NCI-H2107 (cell line): ENCODE measurements at regions not wholly inside any gene's neighbourhood (a gene's known extent, or its start where the extent isn't known, plus 50 kb on each side); places are given as distances from the start of the nearest gene placed in this dataset.

Source experiments
- DNase-seq: peaks from one replicate; lab custom pipeline; 2025; lab: John Stamatoyannopoulos, UW

GRCh38 chr7:12884856-12885440 lies 197.5 kb downstream of the ARL4A start:
- no peak for DNase-seq

DNA sequence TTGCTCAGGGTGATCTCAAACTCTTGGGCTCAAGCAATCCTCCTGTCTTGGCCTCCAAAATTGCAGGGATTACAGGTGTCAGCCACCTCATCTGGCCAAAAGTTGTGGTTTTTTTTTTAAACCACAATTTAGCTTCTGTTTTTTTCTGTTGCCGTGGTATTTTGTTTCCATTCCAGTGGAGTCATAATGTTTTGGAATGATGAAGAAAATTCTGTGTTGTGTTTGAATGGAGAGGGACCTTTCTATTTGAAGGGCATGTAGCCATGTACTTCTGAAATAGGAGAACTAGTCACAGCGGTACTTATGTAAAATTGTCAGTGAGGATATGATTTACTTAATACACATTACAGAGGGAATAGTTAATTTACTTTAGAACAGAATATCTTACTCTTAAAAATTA lies 201.3 kb downstream of the ARL4A start:
- no peak for DNase-seq

GRCh38 chr7:12889391-12889790 lies 202.0 kb downstream of the ARL4A start:
- no peak for DNase-seq

- no peak for DNase-seq
Observed at GRCh38 chr7:12890586-12890985, 203.2 kb downstream of the ARL4A start.

DNA sequence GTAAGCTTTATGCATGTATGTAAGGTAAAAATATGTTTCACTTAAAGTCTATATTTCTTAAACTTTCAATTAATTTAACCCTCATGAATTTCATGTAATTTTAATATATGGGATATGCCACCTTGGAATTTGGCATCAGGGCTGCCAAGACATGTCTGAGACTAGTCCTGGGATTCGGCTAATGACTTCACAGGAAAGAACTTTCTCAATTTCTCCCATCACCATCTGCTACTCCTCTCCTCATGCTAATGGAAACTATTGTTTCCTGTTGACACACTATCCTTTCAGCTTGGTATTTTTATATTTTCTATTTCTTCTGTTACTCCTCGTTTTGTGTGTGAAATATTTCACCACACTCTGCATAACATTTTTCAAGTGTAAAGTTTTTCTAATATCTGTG lies 205.9 kb downstream of the ARL4A start:
- no peak for DNase-seq

DNA sequence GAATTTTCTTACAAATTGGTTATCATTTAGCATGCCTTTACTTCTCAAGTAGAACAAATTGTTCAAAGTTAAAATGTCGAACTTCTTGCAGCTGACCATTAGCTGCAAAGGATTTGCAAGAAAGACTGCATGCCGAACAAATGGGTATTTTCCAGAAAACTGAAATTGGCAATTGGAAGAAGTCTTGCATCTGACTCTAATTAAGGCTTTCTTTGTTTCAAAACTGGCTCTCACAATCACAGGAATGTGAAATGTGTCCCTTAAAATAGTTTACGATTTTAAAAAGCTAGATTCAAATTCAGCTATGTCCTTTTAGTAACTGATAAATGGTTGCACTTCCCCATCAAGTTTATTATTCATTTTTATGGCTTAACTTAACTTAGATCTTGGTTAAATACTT lies 207.9 kb downstream of the ARL4A start:
- no peak for DNase-seq

GRCh38 chr7:12896316-12896715 lies 208.9 kb downstream of the ARL4A start:
- DNase-seq: no peak

DNA sequence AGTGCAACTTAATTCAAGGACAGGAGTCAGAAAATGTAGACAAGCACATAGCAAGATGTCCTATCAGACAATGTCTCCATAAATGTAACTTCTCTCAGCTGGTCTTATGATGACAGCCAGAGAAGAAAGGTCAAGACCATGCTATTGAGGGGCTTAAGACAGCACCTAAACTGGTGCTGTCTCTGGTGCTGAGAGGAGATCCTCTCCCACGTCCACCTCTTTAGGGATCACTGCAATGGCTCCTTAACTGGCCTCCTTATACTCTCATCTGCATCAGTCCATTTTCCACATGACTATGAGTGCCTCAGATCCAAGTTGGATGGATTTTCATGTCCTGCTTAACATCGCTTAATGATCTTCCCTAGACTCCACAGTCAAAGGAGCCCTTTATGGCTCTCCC lies 210.6 kb downstream of the ARL4A start:
- DNase-seq: no peak

- no peak for DNase-seq
Observed at GRCh38 chr7:12898620-12899019, 211.2 kb downstream of the ARL4A start.

GRCh38 chr7:12905671-12906070 lies 218.2 kb downstream of the ARL4A start:
- no peak for DNase-seq

- DNase-seq: no peak
Observed at GRCh38 chr7:12907774-12908173, 220.3 kb downstream of the ARL4A start.

DNA sequence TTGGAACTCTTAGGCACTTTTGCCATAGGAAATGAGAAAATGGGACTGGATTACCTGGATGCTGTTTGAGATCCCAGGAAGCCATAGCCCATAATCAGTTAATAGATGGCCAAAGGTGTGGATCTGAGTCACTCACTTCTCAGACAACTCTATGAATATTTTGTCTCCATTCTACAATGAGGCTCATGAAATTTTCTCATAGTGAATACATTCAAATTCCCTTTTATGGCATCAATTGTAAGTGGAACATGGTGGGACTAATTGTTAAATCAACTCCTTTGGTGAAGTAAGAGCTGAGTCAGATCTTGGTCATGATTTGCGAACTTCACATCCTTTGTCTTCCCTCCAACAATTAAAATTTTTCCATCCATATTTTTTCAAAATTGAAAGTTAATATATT lies 222.1 kb downstream of the ARL4A start:
- no peak for DNase-seq

DNA sequence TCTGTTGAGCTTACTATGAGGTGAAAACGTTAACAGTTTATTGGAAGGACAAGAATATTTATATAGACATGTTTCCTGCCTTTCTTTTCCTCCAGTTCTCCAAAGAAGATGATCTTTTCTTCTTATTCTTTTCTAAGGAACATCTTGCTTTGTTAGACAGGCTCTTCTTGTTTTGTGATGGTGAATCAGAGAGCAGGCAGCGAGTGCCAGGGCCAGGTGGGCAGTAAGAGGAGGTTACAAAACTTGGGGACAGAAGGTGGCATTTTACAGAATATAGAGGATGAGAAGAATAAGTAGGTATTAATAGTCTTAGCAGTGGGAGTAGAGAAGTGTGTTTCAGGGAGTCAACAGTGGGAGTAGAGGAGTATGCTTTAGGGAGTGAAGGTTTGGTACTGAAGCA lies 223.6 kb downstream of the ARL4A start:
- DNase-seq: no peak

GRCh38 chr7:12913002-12913401 lies 225.6 kb downstream of the ARL4A start:
- no peak for DNase-seq

DNA sequence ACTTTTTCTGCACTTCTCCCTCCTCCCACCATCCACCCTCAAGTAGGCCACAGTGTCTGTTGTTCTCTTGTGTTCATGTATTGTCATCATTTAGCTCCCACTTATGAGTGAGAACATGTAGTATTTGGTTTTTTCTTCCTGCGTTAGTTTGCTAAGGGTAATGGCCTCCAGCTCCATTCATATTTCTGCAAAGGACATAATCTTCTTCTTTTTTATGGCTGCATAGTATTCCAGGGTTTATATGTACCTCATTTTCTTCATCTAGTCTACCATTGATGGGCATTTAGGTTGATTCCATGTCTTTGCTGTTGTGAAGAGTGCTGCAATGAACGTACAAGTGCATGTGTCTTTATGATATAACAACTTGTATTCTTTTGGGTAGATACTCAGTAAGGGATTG lies 230.4 kb downstream of the ARL4A start:
- DNase-seq: no peak

GRCh38 chr7:12921751-12922345 lies 234.4 kb downstream of the ARL4A start:
- DNase-seq: no peak

- DNase-seq: no peak
Observed at GRCh38 chr7:12923971-12924370, 236.5 kb downstream of the ARL4A start.

- no peak for DNase-seq
Observed at GRCh38 chr7:12926206-12926605, 238.8 kb downstream of the ARL4A start.

DNA sequence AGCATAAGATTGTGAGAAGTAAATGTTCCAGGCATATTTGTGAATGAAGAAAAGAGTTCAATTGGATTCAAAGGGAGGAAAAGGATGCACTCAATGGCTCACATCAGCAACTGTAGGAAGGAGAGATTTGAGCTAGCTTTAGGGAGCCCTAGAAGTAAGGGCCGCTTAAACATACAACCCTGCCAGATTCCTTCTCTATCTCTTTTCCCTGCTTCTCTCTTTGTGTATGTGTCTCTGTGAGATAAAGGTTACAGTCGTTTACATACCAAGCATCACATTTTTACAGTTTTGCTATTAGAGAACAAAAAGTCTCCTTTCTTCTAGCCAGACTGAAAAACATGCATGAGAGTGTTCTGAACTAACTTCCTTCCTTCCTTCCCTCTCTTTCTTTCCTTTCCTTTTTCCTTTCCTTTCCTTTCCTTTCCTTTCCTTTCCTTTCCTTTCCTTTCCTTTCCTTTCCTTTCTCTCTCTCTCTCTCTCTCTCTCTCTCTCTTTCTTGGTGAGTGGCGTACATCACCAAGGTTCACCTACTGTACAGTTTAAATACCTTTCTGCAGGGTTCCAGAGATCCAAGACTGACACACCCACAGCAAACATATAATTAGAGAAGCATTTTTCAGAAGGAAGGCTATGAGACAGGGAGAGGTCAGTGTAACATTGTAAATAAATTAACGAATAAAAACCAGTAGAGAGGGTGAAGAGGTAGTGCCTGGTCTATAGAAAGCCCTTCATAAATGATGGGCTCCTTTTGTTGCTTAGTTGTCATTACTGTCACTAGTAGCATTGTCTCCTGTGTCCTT lies 240.4 kb downstream of the ARL4A start:
- DNase-seq: no peak

DNA sequence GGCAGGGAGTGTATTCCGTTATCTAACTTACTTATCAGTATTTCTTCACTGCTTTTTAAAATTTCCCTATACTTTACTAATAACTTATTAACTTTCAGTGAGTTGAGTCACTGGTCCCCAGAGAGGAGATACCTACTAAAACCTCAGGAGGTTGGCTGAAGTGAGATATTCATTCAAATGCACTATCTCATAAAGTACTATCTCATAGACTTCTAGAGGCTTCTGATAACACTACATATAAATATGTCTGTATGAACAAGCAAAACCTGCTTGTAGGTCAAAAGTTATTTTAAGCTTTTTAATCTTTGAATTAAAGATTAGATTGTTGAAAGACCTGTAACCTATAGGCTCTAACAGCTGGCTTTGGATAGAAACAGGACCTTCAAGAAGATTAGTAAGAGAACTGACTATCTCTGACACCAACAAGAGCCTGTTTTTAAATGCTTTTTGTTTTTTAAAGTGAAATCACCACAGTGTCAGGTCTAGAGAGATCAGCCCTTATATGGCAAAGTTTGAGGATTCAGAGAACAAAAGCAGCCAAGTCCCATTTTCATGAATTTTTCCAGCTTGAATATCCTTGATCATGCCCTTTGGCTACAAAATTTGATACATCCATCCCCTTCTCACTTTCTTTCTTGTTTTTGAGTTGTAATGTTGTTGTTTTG lies 242.2 kb downstream of the ARL4A start:
- no peak for DNase-seq

GRCh38 chr7:12930534-12930933 lies 243.1 kb downstream of the ARL4A start:
- no peak for DNase-seq

DNA sequence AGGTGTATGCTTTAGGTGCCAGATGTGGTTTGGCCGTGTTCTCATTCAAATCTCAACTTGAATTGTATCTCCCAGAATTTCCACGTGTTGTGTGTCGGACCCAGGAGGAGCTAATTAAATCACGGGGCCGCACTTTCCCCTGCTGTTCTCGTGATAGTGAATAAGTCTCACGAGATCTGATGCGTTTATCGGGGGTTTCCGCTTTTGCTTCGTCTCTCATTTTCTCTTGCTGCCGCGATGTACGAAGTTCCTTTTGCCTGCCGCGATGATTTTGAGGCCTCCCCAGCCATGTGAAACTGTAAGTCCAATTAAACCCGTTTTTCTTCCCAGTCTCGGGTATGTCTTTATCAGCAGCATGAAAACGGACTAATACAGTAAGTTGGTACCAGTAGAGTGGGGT lies 244.0 kb downstream of the ARL4A start:
- DNase-seq: peak; percentile 6

DNA sequence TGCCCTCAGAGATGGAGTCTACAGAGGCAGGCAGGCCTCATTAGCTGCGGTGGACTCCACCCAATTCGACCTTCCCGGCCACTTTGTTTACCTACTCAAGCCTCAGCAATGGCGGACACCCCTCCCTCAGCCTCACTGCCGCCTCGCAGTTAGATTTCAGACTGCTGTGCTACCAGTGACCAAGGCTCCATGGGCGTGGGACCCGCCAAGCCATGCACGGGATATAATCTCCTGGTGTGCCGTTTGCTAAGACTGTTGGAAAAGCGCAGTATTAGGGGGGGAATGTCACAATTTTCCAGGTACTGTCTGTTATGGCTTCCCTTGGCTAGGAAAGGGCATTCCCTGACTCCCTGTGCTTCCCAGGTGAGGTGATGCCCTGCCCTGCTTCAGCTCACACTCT lies 252.3 kb downstream of the ARL4A start:
- no peak for DNase-seq
